ENCODE measurements at regions not wholly inside any gene's neighbourhood (a gene's known extent, or its start where the extent isn't known, plus 50 kb on each side); places are given as distances from the start of the nearest gene placed in this dataset.

DNA sequence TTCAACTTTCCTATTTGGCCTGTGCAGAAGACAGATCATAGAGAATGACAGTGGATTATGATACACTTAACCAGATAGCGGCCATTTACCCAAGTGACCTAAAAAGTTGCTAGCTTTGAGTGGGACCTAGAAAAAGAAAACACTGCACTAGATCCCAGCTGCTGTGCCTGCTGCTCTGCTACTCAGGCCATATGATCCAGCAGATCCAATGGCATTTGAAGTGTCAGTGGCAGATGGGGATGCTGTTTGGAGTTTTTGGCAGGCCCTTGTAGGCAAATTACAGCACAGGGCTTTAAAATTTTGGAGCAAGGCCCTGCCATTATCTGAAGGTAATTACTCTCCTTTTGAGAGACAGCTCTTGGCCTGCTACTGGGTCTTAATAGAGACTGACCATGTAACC lies 74.0 kb upstream of the KCNE2 start:
- no peak for DNase-seq
- intact Hi-C loops (cut with DNase I; ENCODE audit: low total_unique reads) (no loop called here), in situ Hi-C loops (cut with MboI; ENCODE audit: low pct_ligation_motif_present in 1 of 4, low pct_unique_long_range_greater_than_20kb in 1 of 4, low sequenced_read_pairs in 3 of 4) (no loop called here)
- WGBS, 2 donors (ENCODE audit: low coverage in 1 of 2), result 95 to 100% methylated on average over 1 of the region's 1 CpG
- H3K27ac ChIP-seq, result no peak overlapping the region
- H3K4me3 ChIP-seq, result no peak overlapping the region
- H3K36me3 ChIP-seq, result no peaks in the 10 kb centered on the region
- TF ChIP-seq EP300 (IDR thresholded peaks at IDR 0.05; ENCODE audit: low read depth), result no peak
- no peak for TF ChIP-seq POLR2A (IDR thresholded peaks at IDR 0.05)
- no peaks in the 10 kb centered on the region for H3K4me1 ChIP-seq
- H3K9me3 ChIP-seq, result peaks cover 0 to 7% of the 10 kb centered on the region in 2 donors
- no peaks in the 10 kb centered on the region for H3K27me3 ChIP-seq

DNA sequence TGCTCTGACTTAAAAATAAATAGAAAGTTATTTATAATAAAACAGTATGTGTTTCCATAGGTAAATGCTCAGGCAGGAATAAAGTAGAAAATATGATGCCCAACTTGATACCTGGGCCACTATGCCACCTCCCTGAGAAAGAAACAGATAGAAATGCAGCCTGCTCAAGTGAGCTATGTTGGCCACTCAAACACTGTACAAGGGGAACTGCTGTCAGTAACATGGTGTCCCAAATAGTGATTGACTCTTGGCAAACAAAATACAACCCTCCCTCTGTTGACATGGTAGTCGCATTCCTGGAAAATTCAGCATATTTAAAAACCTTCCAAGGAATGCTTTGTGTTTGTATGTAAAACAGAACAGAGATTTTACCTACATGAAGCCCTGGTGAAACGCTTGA lies 66.9 kb upstream of the KCNE2 start:
- TF ChIP-seq POLR2AphosphoS5 (IDR thresholded peaks at IDR 0.05) (no peak), EP300 (IDR thresholded peaks at IDR 0.05; ENCODE audit: low read depth) (no peak), POLR2A (IDR thresholded peaks at IDR 0.05) (no peak)
- TF ChIP-seq, protein P1, sequence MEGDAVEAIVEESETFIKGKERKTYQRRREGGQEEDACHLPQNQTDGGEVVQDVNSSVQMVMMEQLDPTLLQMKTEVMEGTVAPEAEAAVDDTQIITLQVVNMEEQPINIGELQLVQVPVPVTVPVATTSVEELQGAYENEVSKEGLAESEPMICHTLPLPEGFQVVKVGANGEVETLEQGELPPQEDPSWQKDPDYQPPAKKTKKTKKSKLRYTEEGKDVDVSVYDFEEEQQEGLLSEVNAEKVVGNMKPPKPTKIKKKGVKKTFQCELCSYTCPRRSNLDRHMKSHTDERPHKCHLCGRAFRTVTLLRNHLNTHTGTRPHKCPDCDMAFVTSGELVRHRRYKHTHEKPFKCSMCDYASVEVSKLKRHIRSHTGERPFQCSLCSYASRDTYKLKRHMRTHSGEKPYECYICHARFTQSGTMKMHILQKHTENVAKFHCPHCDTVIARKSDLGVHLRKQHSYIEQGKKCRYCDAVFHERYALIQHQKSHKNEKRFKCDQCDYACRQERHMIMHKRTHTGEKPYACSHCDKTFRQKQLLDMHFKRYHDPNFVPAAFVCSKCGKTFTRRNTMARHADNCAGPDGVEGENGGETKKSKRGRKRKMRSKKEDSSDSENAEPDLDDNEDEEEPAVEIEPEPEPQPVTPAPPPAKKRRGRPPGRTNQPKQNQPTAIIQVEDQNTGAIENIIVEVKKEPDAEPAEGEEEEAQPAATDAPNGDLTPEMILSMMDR (IDR thresholded peaks at IDR 0.05), result no peak
- WGBS, 2 donors (ENCODE audit: low coverage in 1 of 2), result 71 to 93% methylated on average over 1 to 2 of the region's 2 CpGs
- H3K27me3 ChIP-seq, result no peaks in the 10 kb centered on the region
- no peak overlapping the region for H3K4me3 ChIP-seq
- in situ Hi-C loops (cut with MboI; ENCODE audit: low pct_ligation_motif_present in 1 of 4, low pct_unique_long_range_greater_than_20kb in 1 of 4, low sequenced_read_pairs in 3 of 4) (no loop called here), intact Hi-C loops (cut with DNase I; ENCODE audit: low total_unique reads) (no loop called here)
- no peak for DNase-seq
- no peaks in the 10 kb centered on the region for H3K4me1 ChIP-seq
- H3K27ac ChIP-seq, result no peak overlapping the region
- no peaks in the 10 kb centered on the region for H3K36me3 ChIP-seq
- no peaks in the 10 kb centered on the region for H3K9me3 ChIP-seq

DNA sequence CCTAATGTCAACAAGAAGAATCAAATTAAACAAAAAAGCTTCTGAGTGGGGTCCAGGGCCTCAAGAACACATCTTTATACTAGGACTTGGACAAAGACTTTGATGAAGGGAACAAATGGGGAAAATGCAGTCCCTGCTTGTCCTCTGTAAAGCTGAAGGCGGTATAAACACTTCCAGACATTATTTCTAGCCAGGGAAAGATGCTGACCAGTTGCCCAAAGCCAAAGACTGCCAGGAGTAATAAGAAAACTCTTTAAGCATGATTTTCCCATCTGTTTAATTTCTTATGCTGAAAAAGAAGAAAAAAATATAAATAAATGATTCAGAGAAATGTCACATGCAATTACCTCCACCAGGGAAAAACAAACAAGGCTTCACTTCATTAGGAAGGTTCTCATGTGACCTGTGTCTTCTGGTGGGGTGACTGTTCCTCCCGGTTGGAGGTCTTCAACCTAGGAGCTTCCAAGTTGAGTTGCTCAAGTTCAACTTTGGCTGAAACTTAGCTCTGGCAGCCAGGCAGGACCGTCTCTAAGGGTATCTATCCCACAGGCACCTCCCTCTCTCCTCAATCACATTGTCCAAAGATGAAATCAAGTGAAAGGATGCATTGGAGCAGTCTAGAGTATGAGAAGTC lies 65.2 kb upstream of the KCNE2 start:
- in situ Hi-C loops (cut with MboI; ENCODE audit: low pct_ligation_motif_present in 1 of 4, low pct_unique_long_range_greater_than_20kb in 1 of 4, low sequenced_read_pairs in 3 of 4), result no loop called here

DNA sequence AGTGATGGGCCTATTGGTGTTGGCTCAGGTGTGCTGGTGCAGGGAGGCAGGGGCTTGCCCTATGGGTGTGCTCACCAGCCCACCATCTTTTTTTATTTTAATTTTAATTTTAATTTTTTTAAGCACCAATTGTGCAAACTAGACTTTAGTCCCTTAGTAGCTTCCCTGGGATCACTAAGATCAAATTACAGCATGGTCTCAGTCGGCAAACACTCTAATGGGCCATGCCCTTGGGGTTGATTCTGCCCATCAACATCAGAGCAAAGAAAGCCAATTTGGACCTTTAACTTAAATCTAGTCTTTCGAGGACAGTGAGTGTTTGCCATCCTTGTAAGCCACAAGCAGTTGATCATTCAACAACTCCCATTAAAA lies 64.7 kb upstream of the KCNE2 start:
- no peak for DNase-seq
- H3K27ac ChIP-seq, result no peak overlapping the region
- intact Hi-C loops (cut with DNase I; ENCODE audit: low total_unique reads), result no loop called here
- TF ChIP-seq POLR2AphosphoS5 (IDR thresholded peaks at IDR 0.05), result no peak
- TF ChIP-seq, protein P1 (IDR thresholded peaks at IDR 0.05), result no peak
- TF ChIP-seq POLR2A (IDR thresholded peaks at IDR 0.05), result no peak
- TF ChIP-seq EP300 (IDR thresholded peaks at IDR 0.05; ENCODE audit: low read depth), result no peak
- H3K4me1 ChIP-seq, result no peaks in the 10 kb centered on the region
- H3K4me3 ChIP-seq, result no peak overlapping the region
- H3K27me3 ChIP-seq, result no peaks in the 10 kb centered on the region
- H3K9me3 ChIP-seq, result no peaks in the 10 kb centered on the region
- in situ Hi-C loops (cut with MboI; ENCODE audit: low pct_ligation_motif_present in 1 of 4, low pct_unique_long_range_greater_than_20kb in 1 of 4, low sequenced_read_pairs in 3 of 4), result no loop called here
- 67% methylated on average over 2 of the region's 2 CpGs; no CpG with 5 or more reads in 1 of the 2 donors for WGBS, 2 donors (ENCODE audit: low coverage in 1 of 2)
- H3K36me3 ChIP-seq, result no peaks in the 10 kb centered on the region

More for the DNA sequence above, 65.2 kb upstream of the KCNE2 start:
- DNase-seq, result no peak
- Histone ChIP-seq H3K9me3 (no peaks in the 10 kb centered on the region), H3K27ac (no peak overlapping the region), H3K4me1 (no peaks in the 10 kb centered on the region), H3K36me3 (no peaks in the 10 kb centered on the region), H3K4me3 (no peak overlapping the region), H3K27me3 (no peaks in the 10 kb centered on the region)
- 56 to 66% methylated on average over 2 to 3 of the region's 3 CpGs for WGBS, 2 donors (ENCODE audit: low coverage in 1 of 2)
- TF ChIP-seq, protein P1 (IDR thresholded peaks at IDR 0.05), result no peak
- intact Hi-C loops (cut with DNase I; ENCODE audit: low total_unique reads), result no loop called here

DNA sequence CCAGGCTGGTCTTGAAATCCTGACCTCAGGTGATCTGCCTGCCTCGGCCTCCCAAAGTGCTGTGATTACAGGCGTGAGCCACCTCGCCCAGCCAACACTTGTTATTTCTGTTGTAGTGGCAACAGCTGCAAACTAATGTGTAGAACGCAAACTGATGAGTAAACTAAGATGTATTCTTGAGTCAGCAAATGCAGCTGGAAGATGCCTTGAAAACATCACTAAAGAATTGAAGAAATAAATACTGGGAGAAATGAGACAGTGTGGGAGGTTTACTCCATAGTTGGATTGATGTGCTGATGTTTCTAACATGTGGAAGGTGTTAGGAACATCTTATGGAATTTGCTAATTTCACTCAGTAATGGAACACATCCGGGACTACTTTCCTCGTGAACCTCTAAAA lies 61.3 kb upstream of the KCNE2 start:
- intact Hi-C loops (cut with DNase I; ENCODE audit: low total_unique reads) (no loop called here), in situ Hi-C loops (cut with MboI; ENCODE audit: low pct_ligation_motif_present in 1 of 4, low pct_unique_long_range_greater_than_20kb in 1 of 4, low sequenced_read_pairs in 3 of 4) (no loop called here)
- TF ChIP-seq EP300 (IDR thresholded peaks at IDR 0.05; ENCODE audit: low read depth) (no peak), POLR2A (IDR thresholded peaks at IDR 0.05) (no peak), POLR2AphosphoS5 (IDR thresholded peaks at IDR 0.05) (no peak)
- TF ChIP-seq, protein P1 (IDR thresholded peaks at IDR 0.05), result no peak
- DNase-seq, result no peak
- Histone ChIP-seq H3K36me3 (no peaks in the 10 kb centered on the region), H3K9me3 (no peaks in the 10 kb centered on the region), H3K27ac (no peak overlapping the region), H3K27me3 (no peaks in the 10 kb centered on the region), H3K4me1 (no peaks in the 10 kb centered on the region), H3K4me3 (no peak overlapping the region)
- WGBS, 2 donors (ENCODE audit: low coverage in 1 of 2), result 80 to 85% methylated on average over 3 to 6 of the region's 6 CpGs
